Upper lobe of right lung (tissue), 1 donor: ENCODE measurements at regions not wholly inside any gene's neighbourhood (a gene's known extent, or its start where the extent isn't known, plus 50 kb on each side); places are given as distances from the start of the nearest gene placed in this dataset.
A peak's percentile ranks its signal among the peaks of the same experiment; 100 is the strongest.

ENCODE experiments used
- ATAC-seq: fragments of 200-7000 bp; cut with Tn5 transposase; one replicate; pipeline ENCODE4 v1.9.1; 2020; ENCODE audit warnings: mild to moderate bottlenecking, moderate library complexity
- DNase-seq: peaks from one replicate; pipeline ENCODE4 v3.0.0-alpha.2; 2020
- H3K27ac ChIP-seq: fragments of 200-600 bp; one replicate; pipeline ENCODE4 v1.8.0; 2022
- H3K27me3 ChIP-seq: fragments of 200-600 bp; one replicate; pipeline ENCODE4 v1.8.0; 2022; ENCODE audit warnings: mild to moderate bottlenecking
- H3K36me3 ChIP-seq: fragments of 200-600 bp; one replicate; pipeline ENCODE4 v1.8.0; 2022
- H3K4me1 ChIP-seq: fragments of 200-600 bp; one replicate; pipeline ENCODE4 v1.8.0; 2022
- H3K4me3 ChIP-seq: fragments of 200-600 bp; one replicate; pipeline ENCODE4 v1.8.0; 2022; ENCODE audit warnings: mild to moderate bottlenecking
- H3K9me3 ChIP-seq: fragments of 200-600 bp; one replicate; pipeline ENCODE4 v1.8.0; 2022
- intact Hi-C: fragments of 100-400 bp; cut with DNase I; formaldehyde crosslinking; loops from one replicate; pipeline ENCODE4 v1.11.0; 2022
- TF ChIP-seq, protein P1 (sequence below): fragments of 200-600 bp; IDR thresholded peaks from one replicate; pipeline ENCODE4 v1.8.0; 2022; ENCODE audit warnings: antibody characterized with exemption
- donor health status: DM: no; HTN: yes; CAD: no; lungs with severe emphysema.

DNA sequence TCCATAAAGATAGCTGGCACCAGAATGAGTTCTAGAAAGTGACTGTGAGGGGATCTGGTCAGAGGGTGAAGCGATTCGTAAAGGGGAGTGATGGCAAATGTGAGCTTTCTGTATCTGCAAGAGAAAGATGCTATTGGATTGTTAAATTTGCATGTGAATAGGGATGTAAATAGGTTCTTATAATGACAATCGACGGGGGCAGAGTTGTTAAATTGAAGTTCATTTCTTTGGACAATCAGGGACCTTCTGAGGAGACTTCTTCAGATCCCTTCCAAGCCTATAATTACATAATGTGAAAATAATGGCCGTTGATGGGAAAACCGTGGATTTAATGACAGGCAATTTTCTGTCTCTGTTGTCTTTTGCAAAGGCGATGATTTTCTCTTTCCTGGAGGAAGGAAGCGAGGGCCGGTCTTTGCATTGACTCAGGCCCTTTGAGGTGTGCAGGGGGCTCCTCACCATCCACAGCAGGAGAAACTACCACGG is 52.2 kb upstream of the TMEM18 start:
- H3K4me1 ChIP-seq = no peaks in the 10 kb centered on the region
- ATAC-seq = no peak
- H3K27ac ChIP-seq = no peak overlapping the region
- no peaks in the 10 kb centered on the region for H3K36me3 ChIP-seq
- H3K9me3 ChIP-seq = no peaks in the 10 kb centered on the region
- TF ChIP-seq, protein P1, sequence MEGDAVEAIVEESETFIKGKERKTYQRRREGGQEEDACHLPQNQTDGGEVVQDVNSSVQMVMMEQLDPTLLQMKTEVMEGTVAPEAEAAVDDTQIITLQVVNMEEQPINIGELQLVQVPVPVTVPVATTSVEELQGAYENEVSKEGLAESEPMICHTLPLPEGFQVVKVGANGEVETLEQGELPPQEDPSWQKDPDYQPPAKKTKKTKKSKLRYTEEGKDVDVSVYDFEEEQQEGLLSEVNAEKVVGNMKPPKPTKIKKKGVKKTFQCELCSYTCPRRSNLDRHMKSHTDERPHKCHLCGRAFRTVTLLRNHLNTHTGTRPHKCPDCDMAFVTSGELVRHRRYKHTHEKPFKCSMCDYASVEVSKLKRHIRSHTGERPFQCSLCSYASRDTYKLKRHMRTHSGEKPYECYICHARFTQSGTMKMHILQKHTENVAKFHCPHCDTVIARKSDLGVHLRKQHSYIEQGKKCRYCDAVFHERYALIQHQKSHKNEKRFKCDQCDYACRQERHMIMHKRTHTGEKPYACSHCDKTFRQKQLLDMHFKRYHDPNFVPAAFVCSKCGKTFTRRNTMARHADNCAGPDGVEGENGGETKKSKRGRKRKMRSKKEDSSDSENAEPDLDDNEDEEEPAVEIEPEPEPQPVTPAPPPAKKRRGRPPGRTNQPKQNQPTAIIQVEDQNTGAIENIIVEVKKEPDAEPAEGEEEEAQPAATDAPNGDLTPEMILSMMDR = no peak
- no peaks in the 10 kb centered on the region for H3K27me3 ChIP-seq
- DNase-seq = no peak
- intact Hi-C loops = no loop called here
- no peak overlapping the region for H3K4me3 ChIP-seq

DNA sequence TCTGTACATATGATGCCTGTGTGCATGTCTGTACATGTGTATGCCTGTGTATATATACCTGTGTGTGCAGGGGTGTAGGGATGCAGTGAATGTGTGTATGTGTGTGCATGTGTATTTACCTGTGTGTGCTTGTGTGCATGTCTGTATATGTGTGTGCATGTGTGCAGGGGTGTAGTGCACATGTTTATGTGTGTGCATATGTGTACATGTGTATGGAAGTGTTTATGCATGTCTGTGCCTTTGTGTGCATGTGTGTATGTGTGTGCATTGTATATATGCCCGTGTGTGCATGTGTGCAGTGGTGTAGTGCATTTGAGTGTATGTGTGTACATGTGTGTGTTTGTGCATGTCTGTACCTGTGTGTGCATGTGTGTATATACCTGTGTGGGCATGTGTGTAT is 51.0 kb upstream of the TMEM18 start:
- Histone ChIP-seq H3K4me3 (no peak overlapping the region), H3K27me3 (no peaks in the 10 kb centered on the region), H3K9me3 (no peaks in the 10 kb centered on the region), H3K4me1 (no peaks in the 10 kb centered on the region), H3K36me3 (no peaks in the 10 kb centered on the region), H3K27ac (no peak overlapping the region)
- ATAC-seq (peak; percentile 23), DNase-seq (no peak)
- intact Hi-C loops = no loop called here
- TF ChIP-seq, protein P1 = no peak

- Histone ChIP-seq H3K36me3 (no peaks in the 10 kb centered on the region), H3K9me3 (no peaks in the 10 kb centered on the region), H3K4me3 (no peak overlapping the region), H3K4me1 (no peaks in the 10 kb centered on the region), H3K27ac (no peak overlapping the region), H3K27me3 (no peaks in the 10 kb centered on the region)
- intact Hi-C loops = no loop called here
- ATAC-seq (no peak), DNase-seq (no peak)
- TF ChIP-seq, protein P1 = no peak
Measured at GRCh38 chr2:727071-727470, 49.9 kb upstream of the TMEM18 start.
